GM12878 (cell line): ENCODE measurements at regions not wholly inside any gene's neighbourhood (a gene's known extent, or its start where the extent isn't known, plus 50 kb on each side); places are given as distances from the start of the nearest gene placed in this dataset.

Source experiments
- BCL3 ChIP-seq: IDR thresholded peaks from 2 replicates; pipeline ENCODE4 v1.6.1; 2011; ENCODE audit warnings: borderline replicate concordance, low read depth, mild to moderate bottlenecking, moderate library complexity, low read length; ENCODE audit not compliant: insufficient read depth, poor library complexity, severe bottlenecking
- CBX3 ChIP-seq: fragments of 200-600 bp; sonication (generic); IDR thresholded peaks from 2 replicates; pipeline ENCODE4 v1.6.1; 2016; ENCODE audit warnings: low read depth, borderline replicate concordance
- ELK1 ChIP-seq: IDR thresholded peaks from 2 replicates; pipeline ENCODE4 v1.6.1; 2012; ENCODE audit warnings: low read depth, low read length, improper control_type of control experiment
- GATAD2B ChIP-seq: fragments of 450-650 bp; conservative IDR thresholded peaks from 2 replicates; pipeline ENCODE4 v1.6.1; 2017; ENCODE audit warnings: low read depth, mild to moderate bottlenecking, moderate library complexity
- NFIC ChIP-seq: IDR thresholded peaks from 2 replicates; pipeline ENCODE4 v1.6.1; 2012; ENCODE audit warnings: low read depth, mild to moderate bottlenecking, inconsistent platforms, low read length, moderate library complexity
- RBBP5 ChIP-seq: fragments of 200-600 bp; sonication (generic); conservative IDR thresholded peaks from 2 replicates; pipeline ENCODE4 v1.6.1; 2016
- SRF ChIP-seq, 2 experiments: IDR thresholded peaks; 2 replicates each; pipeline ENCODE4 v1.6.1; 2011; ENCODE audit warnings: low read depth in 2 of 2, low read length in 2 of 2, mild to moderate bottlenecking in 1 of 2, moderate library complexity in 1 of 2
- TCF7 ChIP-seq: IDR thresholded peaks from 2 replicates; pipeline ENCODE4 v1.6.1; 2014; ENCODE audit warnings: antibody characterized with exemption, borderline replicate concordance
- YBX1 ChIP-seq: fragments of 450-650 bp; IDR thresholded peaks from 2 replicates; pipeline ENCODE4 v1.6.1; 2016; ENCODE audit warnings: antibody characterized with exemption
- TF ChIP-seq, protein P1 (sequence below): fragments of 150-350 bp; IDR thresholded peaks from 2 replicates; pipeline ENCODE4 v1.6.1; 2016; ENCODE audit warnings: low read depth, low read length
- TF ChIP-seq, protein P2 (sequence below): IDR thresholded peaks from 2 replicates; pipeline ENCODE4 v1.6.1; 2012; ENCODE audit warnings: mild to moderate bottlenecking, low read depth, low read length
- TF ChIP-seq, protein P3 (sequence below): fragments of 450-650 bp; IDR thresholded peaks from 2 replicates; pipeline ENCODE4 v1.6.1; 2017; ENCODE audit warnings: mild to moderate bottlenecking, moderate library complexity

GRCh38 chr6:26223650-26224546 is 136.7 kb downstream of the HFE start (continued):
- TF ChIP-seq, protein P1, sequence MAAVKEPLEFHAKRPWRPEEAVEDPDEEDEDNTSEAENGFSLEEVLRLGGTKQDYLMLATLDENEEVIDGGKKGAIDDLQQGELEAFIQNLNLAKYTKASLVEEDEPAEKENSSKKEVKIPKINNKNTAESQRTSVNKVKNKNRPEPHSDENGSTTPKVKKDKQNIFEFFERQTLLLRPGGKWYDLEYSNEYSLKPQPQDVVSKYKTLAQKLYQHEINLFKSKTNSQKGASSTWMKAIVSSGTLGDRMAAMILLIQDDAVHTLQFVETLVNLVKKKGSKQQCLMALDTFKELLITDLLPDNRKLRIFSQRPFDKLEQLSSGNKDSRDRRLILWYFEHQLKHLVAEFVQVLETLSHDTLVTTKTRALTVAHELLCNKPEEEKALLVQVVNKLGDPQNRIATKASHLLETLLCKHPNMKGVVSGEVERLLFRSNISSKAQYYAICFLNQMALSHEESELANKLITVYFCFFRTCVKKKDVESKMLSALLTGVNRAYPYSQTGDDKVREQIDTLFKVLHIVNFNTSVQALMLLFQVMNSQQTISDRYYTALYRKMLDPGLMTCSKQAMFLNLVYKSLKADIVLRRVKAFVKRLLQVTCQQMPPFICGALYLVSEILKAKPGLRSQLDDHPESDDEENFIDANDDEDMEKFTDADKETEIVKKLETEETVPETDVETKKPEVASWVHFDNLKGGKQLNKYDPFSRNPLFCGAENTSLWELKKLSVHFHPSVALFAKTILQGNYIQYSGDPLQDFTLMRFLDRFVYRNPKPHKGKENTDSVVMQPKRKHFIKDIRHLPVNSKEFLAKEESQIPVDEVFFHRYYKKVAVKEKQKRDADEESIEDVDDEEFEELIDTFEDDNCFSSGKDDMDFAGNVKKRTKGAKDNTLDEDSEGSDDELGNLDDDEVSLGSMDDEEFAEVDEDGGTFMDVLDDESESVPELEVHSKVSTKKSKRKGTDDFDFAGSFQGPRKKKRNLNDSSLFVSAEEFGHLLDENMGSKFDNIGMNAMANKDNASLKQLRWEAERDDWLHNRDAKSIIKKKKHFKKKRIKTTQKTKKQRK = no peak
- TF ChIP-seq YBX1 = no peak
- no peak for TF ChIP-seq BCL3
- TF ChIP-seq, protein P2, sequence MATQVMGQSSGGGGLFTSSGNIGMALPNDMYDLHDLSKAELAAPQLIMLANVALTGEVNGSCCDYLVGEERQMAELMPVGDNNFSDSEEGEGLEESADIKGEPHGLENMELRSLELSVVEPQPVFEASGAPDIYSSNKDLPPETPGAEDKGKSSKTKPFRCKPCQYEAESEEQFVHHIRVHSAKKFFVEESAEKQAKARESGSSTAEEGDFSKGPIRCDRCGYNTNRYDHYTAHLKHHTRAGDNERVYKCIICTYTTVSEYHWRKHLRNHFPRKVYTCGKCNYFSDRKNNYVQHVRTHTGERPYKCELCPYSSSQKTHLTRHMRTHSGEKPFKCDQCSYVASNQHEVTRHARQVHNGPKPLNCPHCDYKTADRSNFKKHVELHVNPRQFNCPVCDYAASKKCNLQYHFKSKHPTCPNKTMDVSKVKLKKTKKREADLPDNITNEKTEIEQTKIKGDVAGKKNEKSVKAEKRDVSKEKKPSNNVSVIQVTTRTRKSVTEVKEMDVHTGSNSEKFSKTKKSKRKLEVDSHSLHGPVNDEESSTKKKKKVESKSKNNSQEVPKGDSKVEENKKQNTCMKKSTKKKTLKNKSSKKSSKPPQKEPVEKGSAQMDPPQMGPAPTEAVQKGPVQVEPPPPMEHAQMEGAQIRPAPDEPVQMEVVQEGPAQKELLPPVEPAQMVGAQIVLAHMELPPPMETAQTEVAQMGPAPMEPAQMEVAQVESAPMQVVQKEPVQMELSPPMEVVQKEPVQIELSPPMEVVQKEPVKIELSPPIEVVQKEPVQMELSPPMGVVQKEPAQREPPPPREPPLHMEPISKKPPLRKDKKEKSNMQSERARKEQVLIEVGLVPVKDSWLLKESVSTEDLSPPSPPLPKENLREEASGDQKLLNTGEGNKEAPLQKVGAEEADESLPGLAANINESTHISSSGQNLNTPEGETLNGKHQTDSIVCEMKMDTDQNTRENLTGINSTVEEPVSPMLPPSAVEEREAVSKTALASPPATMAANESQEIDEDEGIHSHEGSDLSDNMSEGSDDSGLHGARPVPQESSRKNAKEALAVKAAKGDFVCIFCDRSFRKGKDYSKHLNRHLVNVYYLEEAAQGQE = no peak
- no peak for TF ChIP-seq GATAD2B
- peak; percentile 21; the same call in 1 of the 2 replicates for TF ChIP-seq RBBP5
- TF ChIP-seq TCF7 = no peak; the same call in 1 of the 2 replicates
- TF ChIP-seq NFIC = 0 out of 2 replicates have a peak, but pooled peaks have one; percentile 24
- TF ChIP-seq, protein P3, sequence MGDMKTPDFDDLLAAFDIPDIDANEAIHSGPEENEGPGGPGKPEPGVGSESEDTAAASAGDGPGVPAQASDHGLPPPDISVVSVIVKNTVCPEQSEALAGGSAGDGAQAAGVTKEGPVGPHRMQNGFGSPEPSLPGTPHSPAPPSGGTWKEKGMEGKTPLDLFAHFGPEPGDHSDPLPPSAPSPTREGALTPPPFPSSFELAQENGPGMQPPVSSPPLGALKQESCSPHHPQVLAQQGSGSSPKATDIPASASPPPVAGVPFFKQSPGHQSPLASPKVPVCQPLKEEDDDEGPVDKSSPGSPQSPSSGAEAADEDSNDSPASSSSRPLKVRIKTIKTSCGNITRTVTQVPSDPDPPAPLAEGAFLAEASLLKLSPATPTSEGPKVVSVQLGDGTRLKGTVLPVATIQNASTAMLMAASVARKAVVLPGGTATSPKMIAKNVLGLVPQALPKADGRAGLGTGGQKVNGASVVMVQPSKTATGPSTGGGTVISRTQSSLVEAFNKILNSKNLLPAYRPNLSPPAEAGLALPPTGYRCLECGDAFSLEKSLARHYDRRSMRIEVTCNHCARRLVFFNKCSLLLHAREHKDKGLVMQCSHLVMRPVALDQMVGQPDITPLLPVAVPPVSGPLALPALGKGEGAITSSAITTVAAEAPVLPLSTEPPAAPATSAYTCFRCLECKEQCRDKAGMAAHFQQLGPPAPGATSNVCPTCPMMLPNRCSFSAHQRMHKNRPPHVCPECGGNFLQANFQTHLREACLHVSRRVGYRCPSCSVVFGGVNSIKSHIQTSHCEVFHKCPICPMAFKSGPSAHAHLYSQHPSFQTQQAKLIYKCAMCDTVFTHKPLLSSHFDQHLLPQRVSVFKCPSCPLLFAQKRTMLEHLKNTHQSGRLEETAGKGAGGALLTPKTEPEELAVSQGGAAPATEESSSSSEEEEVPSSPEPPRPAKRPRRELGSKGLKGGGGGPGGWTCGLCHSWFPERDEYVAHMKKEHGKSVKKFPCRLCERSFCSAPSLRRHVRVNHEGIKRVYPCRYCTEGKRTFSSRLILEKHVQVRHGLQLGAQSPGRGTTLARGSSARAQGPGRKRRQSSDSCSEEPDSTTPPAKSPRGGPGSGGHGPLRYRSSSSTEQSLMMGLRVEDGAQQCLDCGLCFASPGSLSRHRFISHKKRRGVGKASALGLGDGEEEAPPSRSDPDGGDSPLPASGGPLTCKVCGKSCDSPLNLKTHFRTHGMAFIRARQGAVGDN = peak; percentile 54
- TF ChIP-seq SRF (IDR thresholded peaks at IDR 0.05; ENCODE audit: low read depth in 2 of 2, low read length in 2 of 2) = no peak
- TF ChIP-seq ELK1 = no peak
- TF ChIP-seq CBX3 = no peak
